ENCODE measurements at regions not wholly inside any gene's neighbourhood (a gene's known extent, or its start where the extent isn't known, plus 50 kb on each side); places are given as distances from the start of the nearest gene placed in this dataset.

GRCh38 chr13:107450931-107451330 lies 764.4 kb downstream of the LIG4 start:
- DNase-seq: peak; percentile 58

DNA sequence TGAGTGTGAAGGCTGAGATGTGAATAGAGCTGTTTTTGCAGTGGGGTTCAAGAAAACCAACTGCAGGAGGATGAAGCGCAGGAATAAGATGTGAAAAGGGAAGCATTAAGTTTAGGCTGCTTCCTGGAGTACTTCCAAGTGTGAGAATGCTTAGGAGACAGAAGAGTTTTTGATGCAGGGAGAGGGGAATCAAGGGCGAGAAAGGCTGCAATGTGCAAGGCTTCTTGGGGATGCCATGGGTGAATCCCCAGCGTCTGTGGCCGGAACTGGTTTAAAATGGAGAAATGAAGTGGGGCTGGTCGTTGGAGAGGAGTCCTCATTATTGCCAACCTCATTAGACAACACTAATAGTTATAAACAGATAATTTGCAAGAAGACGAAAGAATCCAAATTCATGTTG lies 764.9 kb downstream of the LIG4 start:
- DNase-seq: no peak

DNA sequence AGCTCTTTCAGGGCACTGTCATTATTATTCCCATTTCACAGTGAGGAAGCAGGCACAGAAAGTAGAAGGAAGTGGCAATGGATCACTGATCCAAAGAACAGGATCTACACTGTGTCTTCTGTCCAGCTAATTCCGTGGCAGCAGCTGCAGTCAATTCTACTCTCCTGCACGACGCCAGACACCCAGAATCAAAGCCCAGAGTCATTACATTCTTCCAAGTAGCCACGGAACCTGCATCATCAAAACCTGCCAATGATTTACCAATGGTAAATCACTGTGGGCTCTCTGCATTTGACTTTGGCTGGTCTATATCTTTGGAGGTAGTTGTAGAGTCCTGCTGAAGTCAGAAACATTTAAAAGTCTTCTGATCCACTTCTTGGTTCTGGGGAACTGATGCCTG lies 767.7 kb downstream of the LIG4 start:
- no peak for DNase-seq

GRCh38 chr13:107441279-107441678 lies 774.1 kb downstream of the LIG4 start:
- no peak for DNase-seq

- no peak for DNase-seq
These were observed 777.1 kb downstream of the LIG4 start for GRCh38 chr13:107438251-107438650.

DNA sequence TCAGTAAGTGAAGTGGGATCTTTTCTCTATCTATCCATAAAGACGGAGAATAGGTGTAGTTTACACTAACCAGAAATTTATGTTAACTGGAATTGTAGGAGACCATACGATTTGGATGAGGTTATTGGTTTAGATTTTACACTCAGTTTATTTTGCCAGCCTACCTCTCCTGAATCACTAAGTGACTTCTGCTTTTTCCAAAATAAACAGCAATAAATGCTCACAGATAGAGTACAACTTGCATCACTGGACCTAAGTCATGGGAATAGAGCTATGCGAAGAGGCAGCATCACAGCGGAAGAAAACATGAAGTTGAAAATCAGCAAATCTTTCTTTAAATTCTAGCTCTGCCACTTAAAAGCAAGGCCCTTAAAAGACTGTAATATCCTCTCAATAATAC lies 781.0 kb downstream of the LIG4 start:
- DNase-seq: no peak

DNA sequence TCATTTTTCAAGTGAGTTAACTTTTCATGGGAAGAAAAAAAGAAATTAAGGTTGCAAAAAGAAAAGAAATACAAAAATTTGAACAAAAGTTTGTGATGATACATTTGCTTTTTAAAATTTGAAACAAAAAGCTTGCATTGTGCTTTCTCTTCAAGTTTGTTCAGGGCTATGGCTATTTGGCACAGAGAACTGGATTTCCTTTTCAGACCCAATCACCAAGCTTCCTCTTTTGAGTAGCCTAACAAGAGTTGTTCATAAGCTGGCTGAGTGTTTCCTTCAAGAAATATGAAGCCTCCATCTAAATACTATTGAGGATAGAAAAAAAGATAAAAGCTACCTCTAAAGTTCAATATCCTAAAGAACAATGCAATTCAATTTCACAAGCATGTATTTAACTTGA lies 787.8 kb downstream of the LIG4 start:
- no peak for DNase-seq

GRCh38 chr13:107422421-107422820 lies 792.9 kb downstream of the LIG4 start:
- no peak for DNase-seq

GRCh38 chr13:107421951-107422350 lies 793.4 kb downstream of the LIG4 start:
- no peak for DNase-seq

DNA sequence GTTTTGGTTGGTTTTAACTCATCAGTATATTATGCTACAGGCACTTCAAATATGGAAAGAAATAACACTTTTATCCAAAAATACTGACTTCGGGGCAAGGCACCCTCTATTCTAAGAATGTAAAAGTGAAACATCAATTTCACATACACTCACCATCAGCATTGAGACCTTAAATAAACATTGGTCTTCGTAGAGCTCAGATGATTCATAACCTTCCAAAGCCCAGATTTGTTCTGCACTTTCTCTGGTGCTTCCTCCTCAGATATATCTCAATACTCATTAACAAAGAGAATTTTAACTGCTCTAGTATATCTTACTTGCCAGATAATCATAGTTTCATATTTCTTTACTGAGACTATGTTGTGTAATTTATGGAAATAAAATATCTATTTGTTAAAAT lies 794.3 kb downstream of the LIG4 start:
- no peak for DNase-seq

- no peak for DNase-seq
These were observed 802.3 kb downstream of the LIG4 start for GRCh38 chr13:107413005-107413404.

- DNase-seq: no peak
These were observed 808.3 kb downstream of the LIG4 start for GRCh38 chr13:107407074-107407473.

- no peak for DNase-seq
These were observed 819.2 kb downstream of the LIG4 start for GRCh38 chr13:107395927-107396662.

DNA sequence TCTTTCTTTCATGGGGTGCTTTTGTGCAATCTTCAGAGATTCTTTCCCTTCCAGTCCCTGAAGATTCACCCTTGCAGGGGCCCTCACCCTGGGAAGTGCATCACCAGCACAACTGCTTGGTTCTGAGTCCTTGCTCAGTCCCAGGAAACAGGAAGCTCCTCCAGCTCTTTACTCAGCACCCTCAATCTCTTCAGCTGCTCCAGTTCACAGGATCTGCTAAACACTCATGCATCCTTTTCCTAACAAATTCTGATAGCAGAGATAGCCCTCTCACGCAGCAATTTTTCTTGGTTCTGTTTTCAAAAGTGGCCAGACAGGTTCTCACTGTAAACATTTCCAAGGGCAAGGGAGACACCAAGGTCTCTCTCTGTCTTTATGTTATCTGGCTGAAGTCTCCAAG lies 823.1 kb downstream of the LIG4 start:
- DNase-seq: no peak

GRCh38 chr13:107387525-107387924 lies 819.6 kb upstream of the ARGLU1 start:
- DNase-seq: no peak

GRCh38 chr13:107379407-107380155 lies 811.6 kb upstream of the ARGLU1 start:
- no peak for DNase-seq

GRCh38 chr13:107376341-107377125 lies 808.6 kb upstream of the ARGLU1 start:
- no peak for DNase-seq

DNA sequence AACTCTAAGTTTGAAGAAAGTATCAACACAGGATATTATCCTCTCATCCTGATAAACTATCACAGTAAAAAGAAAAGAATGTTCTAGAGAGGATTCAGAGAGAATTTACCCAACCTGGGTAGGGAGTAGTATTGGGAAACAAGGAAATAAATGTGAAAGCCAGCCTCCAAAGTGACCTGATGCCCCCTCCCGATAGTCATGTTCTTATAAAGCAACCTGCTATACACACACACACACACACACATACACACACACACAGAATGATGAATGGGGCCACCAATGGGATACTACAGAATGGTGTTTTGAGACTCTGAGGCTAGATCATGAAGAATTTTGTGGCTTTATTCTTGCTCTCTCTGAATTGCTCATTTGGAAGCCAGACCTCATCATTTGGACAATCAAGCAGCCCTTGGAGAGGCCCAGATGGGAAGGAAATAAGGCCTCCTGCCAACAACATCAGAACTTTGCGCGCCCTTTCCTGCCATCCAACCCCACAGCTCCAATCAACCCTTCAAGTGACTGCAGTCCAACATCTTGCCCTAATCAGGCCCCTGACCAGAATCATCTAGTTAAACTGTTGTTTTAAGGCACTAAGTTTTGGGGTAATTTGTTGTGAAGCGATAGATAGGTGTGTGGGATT lies 807.9 kb upstream of the ARGLU1 start:
- no peak for DNase-seq

DNA sequence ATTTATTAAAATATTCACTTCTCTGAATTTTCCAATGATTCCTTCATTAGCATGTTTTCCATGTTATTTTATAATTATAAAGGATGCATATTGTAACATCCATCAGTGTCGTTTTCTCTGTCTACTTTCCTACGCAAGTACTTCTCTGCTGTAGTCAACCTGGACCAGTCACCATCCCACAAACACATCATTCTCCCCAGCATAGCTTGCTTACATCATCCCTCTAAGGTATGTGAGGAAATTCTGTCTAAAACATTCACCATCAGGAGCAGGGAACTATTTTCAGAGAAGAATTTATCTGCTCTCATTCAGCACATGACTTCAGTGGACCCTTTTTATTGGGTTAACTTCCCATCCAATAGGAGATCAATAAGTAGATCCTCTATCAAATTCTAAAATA lies 806.1 kb upstream of the ARGLU1 start:
- no peak for DNase-seq

DNA sequence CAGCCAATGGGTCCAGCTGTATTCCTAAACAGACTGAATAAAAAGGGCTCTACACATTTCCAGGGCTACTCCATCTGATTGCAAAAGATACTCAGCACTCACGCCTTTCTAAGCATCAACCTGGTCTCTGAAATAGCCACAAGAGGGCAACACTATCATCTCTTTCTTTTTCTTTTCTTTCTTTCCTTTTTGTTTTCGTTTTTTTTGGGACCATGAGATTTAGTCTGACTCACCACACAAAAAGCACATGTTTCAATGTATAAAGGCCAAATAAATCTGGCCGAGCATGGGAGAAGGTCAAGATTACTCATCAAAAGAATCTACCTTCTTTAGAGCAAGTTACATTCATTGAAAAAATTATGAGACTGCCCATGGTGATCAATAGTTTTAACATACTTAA lies 805.6 kb upstream of the ARGLU1 start:
- no peak for DNase-seq

DNA sequence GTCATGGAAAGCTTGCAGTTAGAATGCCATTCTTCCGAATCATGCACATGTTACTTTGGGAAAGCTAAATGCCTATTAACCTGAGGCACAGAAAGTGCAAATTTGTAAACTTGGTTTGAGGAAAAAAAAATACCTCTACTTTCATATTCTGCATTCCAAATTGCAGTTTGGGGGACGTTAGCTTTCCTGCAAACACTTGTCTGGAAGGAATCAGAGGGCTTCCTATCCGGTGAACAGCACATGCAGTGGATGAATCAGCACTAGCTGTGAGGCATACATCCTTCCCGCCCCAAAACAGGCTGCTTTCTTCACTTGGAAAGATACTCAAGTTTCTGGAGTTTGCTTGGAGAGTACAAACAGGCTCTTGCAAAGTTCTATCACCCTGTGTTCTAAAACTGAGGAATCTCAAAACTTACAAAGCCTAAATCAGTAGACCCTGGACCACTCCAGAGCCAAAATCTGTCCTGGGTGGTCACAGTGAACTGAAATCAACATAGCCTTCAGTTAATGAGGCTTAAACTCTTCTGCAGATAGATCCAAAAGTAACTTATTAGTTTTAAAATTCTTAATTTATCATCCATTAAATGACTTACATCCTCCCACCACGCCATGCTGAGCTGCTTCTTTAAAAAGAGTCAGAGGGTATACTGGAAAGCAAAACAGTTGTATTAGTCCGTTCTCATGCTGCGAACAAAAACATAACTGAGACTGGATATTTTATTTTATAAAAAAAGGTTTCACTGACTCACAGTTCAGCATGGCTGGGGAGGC lies 802.3 kb upstream of the ARGLU1 start:
- no peak for DNase-seq

- DNase-seq: no peak
These were observed 799.3 kb upstream of the ARGLU1 start for GRCh38 chr13:107367258-107367657.
